ENCODE measurements at regions not wholly inside any gene's neighbourhood (a gene's known extent, or its start where the extent isn't known, plus 50 kb on each side); places are given as distances from the start of the nearest gene placed in this dataset.

DNA sequence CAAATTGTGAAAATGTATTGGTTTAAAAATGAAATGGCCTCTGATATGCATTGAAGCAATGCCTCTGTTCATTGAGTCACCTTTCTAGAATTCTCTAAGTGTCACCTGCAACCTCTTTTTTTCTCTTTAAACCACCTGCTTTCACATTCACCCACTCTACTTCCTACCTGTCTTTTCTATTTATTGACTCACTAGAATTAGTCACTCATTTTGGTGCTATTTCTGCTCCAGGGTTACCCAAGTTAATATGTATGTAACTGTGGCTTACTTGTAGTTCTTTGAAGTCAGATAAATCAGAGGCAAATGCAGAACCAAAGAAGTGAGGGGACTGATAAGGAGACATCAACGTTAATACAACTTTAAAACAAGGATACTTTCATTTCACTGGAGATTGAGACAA, 674.7 kb downstream of the CCSER2 start:
- TF ChIP-seq, protein P1, sequence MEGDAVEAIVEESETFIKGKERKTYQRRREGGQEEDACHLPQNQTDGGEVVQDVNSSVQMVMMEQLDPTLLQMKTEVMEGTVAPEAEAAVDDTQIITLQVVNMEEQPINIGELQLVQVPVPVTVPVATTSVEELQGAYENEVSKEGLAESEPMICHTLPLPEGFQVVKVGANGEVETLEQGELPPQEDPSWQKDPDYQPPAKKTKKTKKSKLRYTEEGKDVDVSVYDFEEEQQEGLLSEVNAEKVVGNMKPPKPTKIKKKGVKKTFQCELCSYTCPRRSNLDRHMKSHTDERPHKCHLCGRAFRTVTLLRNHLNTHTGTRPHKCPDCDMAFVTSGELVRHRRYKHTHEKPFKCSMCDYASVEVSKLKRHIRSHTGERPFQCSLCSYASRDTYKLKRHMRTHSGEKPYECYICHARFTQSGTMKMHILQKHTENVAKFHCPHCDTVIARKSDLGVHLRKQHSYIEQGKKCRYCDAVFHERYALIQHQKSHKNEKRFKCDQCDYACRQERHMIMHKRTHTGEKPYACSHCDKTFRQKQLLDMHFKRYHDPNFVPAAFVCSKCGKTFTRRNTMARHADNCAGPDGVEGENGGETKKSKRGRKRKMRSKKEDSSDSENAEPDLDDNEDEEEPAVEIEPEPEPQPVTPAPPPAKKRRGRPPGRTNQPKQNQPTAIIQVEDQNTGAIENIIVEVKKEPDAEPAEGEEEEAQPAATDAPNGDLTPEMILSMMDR (conservative IDR thresholded peaks at IDR 0.05; ENCODE audit: low read length) = no peak
- TF ChIP-seq EZH2phosphoT487 (IDR thresholded peaks at IDR 0.05; ENCODE audit: borderline replicate concordance) = no peak

Data from Loucy (cell line).